H1 (cell line): ENCODE measurements at regions not wholly inside any gene's neighbourhood (a gene's known extent, or its start where the extent isn't known, plus 50 kb on each side); places are given as distances from the start of the nearest gene placed in this dataset.

Experiments used
- CTCF ChIA-PET: fragments of 300-600 bp; sonication (Branson Sonifier 250); formaldehyde crosslinking; loops from one replicate; lab custom pipeline; 2021; ENCODE audit not compliant: partially characterized antibody; lab: Charles Lee
- POLR2A ChIA-PET: fragments of 300-600 bp; sonication (Branson Sonifier 250); formaldehyde crosslinking; loops from one replicate; lab custom pipeline; 2021; ENCODE audit warnings: inconsistent platforms; ENCODE audit not compliant: partially characterized antibody; lab: Charles Lee
- DNase-seq, 2 experiments: peaks; one replicate each; pipeline versions ENCODE4 v3.0.0 to v3.0.0-alpha.2; 2010 to 2022; ENCODE audit warnings: low spot score in 2 of 2, low read depth in 1 of 2, mixed read lengths in 1 of 2
- FAIRE-seq: peaks from 2 replicates; lab custom pipeline; 2011; peaks lifted over from hg19 to GRCh38; lab: Jason Lieb, UNC
- H2AFZ ChIP-seq: 2 replicates; pipeline ENCODE4 v1.8.1; 2012; ENCODE audit warnings: low read length, inconsistent platforms
- H2AK5ac ChIP-seq: 2 replicates; pipeline ENCODE4 v1.6.1; 2013; ENCODE audit warnings: low read depth, low read length
- H2BK120ac ChIP-seq: replicated peaks from 2 replicates; pipeline ENCODE3; 2013; ENCODE audit warnings: low read depth, low read length, inconsistent platforms
- H2BK12ac ChIP-seq: 2 replicates; pipeline ENCODE4 v1.6.1; 2013; ENCODE audit warnings: low read depth, low read length
- H2BK15ac ChIP-seq: 2 replicates; pipeline ENCODE4 v1.6.1; 2013; ENCODE audit warnings: low read length
- H2BK20ac ChIP-seq: 2 replicates; pipeline ENCODE4 v1.6.1; 2013; ENCODE audit warnings: low read length
- H2BK5ac ChIP-seq: 2 replicates; pipeline ENCODE4 v1.6.1; 2013; ENCODE audit warnings: low read depth, low read length
- H3K14ac ChIP-seq: 2 replicates; pipeline ENCODE4 v1.6.1; 2013; ENCODE audit warnings: inconsistent platforms; ENCODE audit not compliant: insufficient read length
- H3K18ac ChIP-seq: 2 replicates; pipeline ENCODE4 v1.6.1; 2013; ENCODE audit warnings: low read length; ENCODE audit errors: extremely low read depth
- H3K23ac ChIP-seq: 2 replicates; pipeline ENCODE4 v1.6.1; 2013; ENCODE audit warnings: inconsistent platforms; ENCODE audit not compliant: insufficient read length
- H3K23me2 ChIP-seq: 2 replicates; pipeline ENCODE4 v1.6.1; 2013; ENCODE audit warnings: low read depth, low read length
- H3K27ac ChIP-seq: 2 replicates; pipeline ENCODE4 v1.6.1; 2011; ENCODE audit warnings: low read depth, low read length, inconsistent platforms
- H3K27me3 ChIP-seq, 4 experiments: replicated peaks in 1 of 4; 1 replicate in 1 of 4; 2 replicates in 3 of 4; pipeline versions ENCODE4 v1.6.1 to v1.8.1; 2011 to 2013; ENCODE audit warnings: low read length in 3 of 4, mild to moderate bottlenecking in 3 of 4, inconsistent platforms in 2 of 4, mixed read lengths in 2 of 4, moderate library complexity in 1 of 4; ENCODE audit not compliant: control insufficient read depth in 3 of 4, insufficient read depth in 3 of 4; ENCODE audit errors: extremely low read depth in 1 of 4
- H3K36me3 ChIP-seq, 4 experiments: 2 replicates each; pipeline versions ENCODE4 v1.6.1 to v1.8.1; 2011 to 2013; ENCODE audit warnings: mild to moderate bottlenecking in 4 of 4, low read length in 3 of 4, moderate library complexity in 2 of 4, control low read depth in 1 of 4, inconsistent platforms in 1 of 4; ENCODE audit not compliant: insufficient read depth in 4 of 4, control insufficient read depth in 2 of 4
- H3K4ac ChIP-seq: replicated peaks from 2 replicates; pipeline ENCODE3; 2013; ENCODE audit warnings: low read length, low read depth, mixed read lengths, inconsistent platforms; ENCODE audit not compliant: insufficient read length
- H3K4me1 ChIP-seq, 4 experiments: replicated peaks in 1 of 4; 1 replicate in 1 of 4; 2 replicates in 3 of 4; pipeline versions ENCODE4 v1.6.1 to v1.8.1; 2011 to 2013; ENCODE audit warnings: low read length in 3 of 4, inconsistent platforms in 2 of 4, mixed read lengths in 1 of 4; ENCODE audit not compliant: insufficient read depth in 4 of 4, control insufficient read depth in 3 of 4
- H3K4me2 ChIP-seq, 2 experiments: 2 replicates each; pipeline versions ENCODE4 v1.6.1 to v1.8.1; 2011 to 2013; ENCODE audit warnings: low read depth in 2 of 2, low read length in 2 of 2, control low read depth in 1 of 2, inconsistent platforms in 1 of 2, mild to moderate bottlenecking in 1 of 2; ENCODE audit not compliant: insufficient read depth in 1 of 2
- H3K4me3 ChIP-seq, 4 experiments: fragments of 200-600, 300-600 bp in 1 of 4; sonication (generic), shearing (Covaris generic), sonication (Bioruptor Twin) in 1 of 4; 2 replicates each; pipeline versions ENCODE4 v1.5.1 to v1.8.1; 2011 to 2016; ENCODE audit warnings: low read length in 4 of 4, low read depth in 3 of 4, control low read depth in 2 of 4, inconsistent platforms in 2 of 4, mild to moderate bottlenecking in 2 of 4, mixed read lengths in 1 of 4, moderate library complexity in 1 of 4; ENCODE audit not compliant: insufficient read depth in 2 of 4; ENCODE audit errors: extremely low read depth in 1 of 4
- H3K56ac ChIP-seq: replicated peaks from 2 replicates; pipeline ENCODE3; 2013; ENCODE audit warnings: low read depth, mild to moderate bottlenecking, mixed read lengths, low read length, inconsistent platforms; ENCODE audit not compliant: insufficient read length
- H3K79me1 ChIP-seq: 2 replicates; pipeline ENCODE4 v1.6.1; 2013; ENCODE audit warnings: low read depth, low read length, control low read depth
- H3K79me2 ChIP-seq, 2 experiments: 2 replicates each; pipeline versions ENCODE4 v1.6.1 to v1.8.1; 2012 to 2013; ENCODE audit warnings: low read length in 2 of 2, mild to moderate bottlenecking in 2 of 2, inconsistent platforms in 1 of 2; ENCODE audit not compliant: insufficient read depth in 2 of 2, control insufficient read depth in 1 of 2
- H3K9ac ChIP-seq, 4 experiments: replicated peaks in 1 of 4; 1 replicate in 1 of 4; 2 replicates in 3 of 4; pipeline versions ENCODE4 v1.6.1 to v1.8.1; 2011 to 2013; ENCODE audit warnings: low read depth in 3 of 4, low read length in 3 of 4, control low read depth in 2 of 4, mild to moderate bottlenecking in 2 of 4, moderate library complexity in 2 of 4, inconsistent platforms in 1 of 4; ENCODE audit errors: extremely low read depth in 1 of 4
- H3K9me3 ChIP-seq, 2 experiments: 2 replicates each; pipeline versions ENCODE4 v1.6.1 to v1.8.1; 2012 to 2013; ENCODE audit warnings: mild to moderate bottlenecking in 2 of 2, moderate library complexity in 2 of 2, control low read depth in 1 of 2, inconsistent platforms in 1 of 2, low read depth in 1 of 2, low read length in 1 of 2, mixed read lengths in 1 of 2; ENCODE audit not compliant: insufficient read depth in 2 of 2
- H4K20me1 ChIP-seq, 2 experiments: replicated peaks in 1 of 2; 2 replicates each; pipeline versions ENCODE3 to v1.8.1; 2011 to 2013; ENCODE audit warnings: inconsistent platforms in 2 of 2, low read length in 2 of 2, mild to moderate bottlenecking in 1 of 2; ENCODE audit not compliant: insufficient read depth in 2 of 2, control insufficient read depth in 1 of 2
- H4K5ac ChIP-seq: 2 replicates; pipeline ENCODE4 v1.6.1; 2013; ENCODE audit warnings: low read length, low read depth, mixed read lengths, inconsistent platforms; ENCODE audit not compliant: insufficient read length
- H4K8ac ChIP-seq: 2 replicates; pipeline ENCODE4 v1.8.0; 2013; ENCODE audit warnings: mild to moderate bottlenecking, moderate library complexity, low read length, inconsistent platforms; ENCODE audit not compliant: insufficient read depth; ENCODE audit errors: extremely low read depth
- H4K91ac ChIP-seq: replicated peaks from 2 replicates; pipeline ENCODE3; 2013; ENCODE audit warnings: low read length, mixed read lengths, inconsistent platforms; ENCODE audit not compliant: insufficient read length
- ATF3 ChIP-seq: IDR thresholded peaks from 2 replicates; pipeline ENCODE4 v1.6.1; 2011; ENCODE audit warnings: low read depth, mild to moderate bottlenecking, low read length; ENCODE audit not compliant: insufficient read depth
- BACH1 ChIP-seq: IDR thresholded peaks from 2 replicates; pipeline ENCODE4 v1.6.1; 2012; ENCODE audit warnings: low read length, improper control_type of control experiment
- BCL11A ChIP-seq, 2 experiments: IDR thresholded peaks; one replicate each; pipeline ENCODE4 v1.6.1; 2011; ENCODE audit warnings: low read depth in 2 of 2, low read length in 2 of 2, mild to moderate bottlenecking in 2 of 2
- CREB1 ChIP-seq: IDR thresholded peaks from 2 replicates; pipeline ENCODE4 v1.6.1; 2012; ENCODE audit warnings: inconsistent platforms
- EZH2 ChIP-seq: fragments of 200-600 bp; sonication (generic); IDR thresholded peaks from 2 replicates; pipeline ENCODE4 v1.7.1; 2012; ENCODE audit warnings: low read depth, mild to moderate bottlenecking, moderate library complexity, low read length, inconsistent platforms; ENCODE audit not compliant: severe bottlenecking
- KDM1A ChIP-seq: fragments of 200-600, 300-600 bp; sonication (generic); IDR thresholded peaks from 2 replicates; pipeline ENCODE4 v1.7.1; 2016; ENCODE audit warnings: mild to moderate bottlenecking, low read length, borderline replicate concordance
- MAFK ChIP-seq: IDR thresholded peaks from 2 replicates; pipeline ENCODE4 v1.6.1; 2012; ENCODE audit warnings: low read depth, mild to moderate bottlenecking, improper control_type of control experiment, low read length
- MAX ChIP-seq: IDR thresholded peaks from 2 replicates; pipeline ENCODE4 v1.6.1; 2012; ENCODE audit warnings: inconsistent platforms
- PHF8 ChIP-seq: fragments of 200-600 bp; sonication (generic); conservative IDR thresholded peaks from 2 replicates; pipeline ENCODE4 v1.7.1; 2012; ENCODE audit warnings: low read depth, mild to moderate bottlenecking, inconsistent platforms, low read length, moderate library complexity
- POLR2A ChIP-seq, 2 experiments: IDR thresholded peaks; 1 replicate in 1 of 2; 2 replicates in 1 of 2; pipeline ENCODE4 v1.6.1; 2011; ENCODE audit warnings: low read depth in 2 of 2, low read length in 2 of 2, mild to moderate bottlenecking in 2 of 2; ENCODE audit errors: control extremely low read depth in 1 of 2
- POLR2AphosphoS5 ChIP-seq: IDR thresholded peaks from 2 replicates; pipeline ENCODE4 v1.6.1; 2011; ENCODE audit warnings: low read depth, low read length
- RNF2 ChIP-seq: fragments of 200-900, 300-1000 bp; sonication (generic); IDR thresholded peaks from 2 replicates; pipeline ENCODE4 v1.7.1; 2016; ENCODE audit warnings: borderline replicate concordance, low read depth, mild to moderate bottlenecking, antibody characterized with exemption, low read length; ENCODE audit not compliant: poor library complexity, severe bottlenecking; ENCODE audit errors: missing control alignments
- SP1 ChIP-seq: IDR thresholded peaks from 2 replicates; pipeline ENCODE4 v1.6.1; 2011; ENCODE audit warnings: low read depth, low read length
- TAF7 ChIP-seq: optimal IDR thresholded peaks from 2 replicates; pipeline ENCODE3; 2011; ENCODE audit warnings: low read depth, mild to moderate bottlenecking, inconsistent platforms, low read length, moderate library complexity, borderline replicate concordance
- WGBS, 2 experiments: shearing (Covaris generic) in 1 of 2; methylation state at CpG; one replicate each; pipeline versions ENCODE4 v1.1.6 to v1.1.7; 2013 to 2015; ENCODE audit warnings: low lambda C conversion rate in 2 of 2, mixed read lengths in 2 of 2, inconsistent platforms in 1 of 2, low coverage in 1 of 2, missing lambda C conversion rate in 1 of 2; ENCODE audit not compliant: insufficient replicate concordance in 2 of 2, insufficient coverage in 1 of 2, insufficient read length in 1 of 2; ENCODE audit errors: extremely low coverage in 1 of 2, missing lambda C conversion rate in 1 of 2; 5-methylcytosine and 5-hydroxymethylcytosine counted together

- Histone ChIP-seq H2BK5ac (no peak overlapping the region), H3K4me1 (no peaks in the 10 kb centered on the region; a peak in 1 of 7 replicates), H3K23ac (no peak overlapping the region), H2BK20ac (no peak overlapping the region), H3K27ac (no peak overlapping the region), H3K18ac (no peak overlapping the region), H3K14ac (no peak overlapping the region), H3K9ac (no peak overlapping the region), H3K4me3 (no peak overlapping the region), H3K4ac (no peak overlapping the region), H2BK120ac (no peak overlapping the region), H4K91ac (no peak overlapping the region), H2AFZ (no peak overlapping the region), H3K23me2 (no peaks in the 10 kb centered on the region), H3K56ac (no peak overlapping the region), H4K5ac (no peak overlapping the region), H3K36me3 (no peaks in the 10 kb centered on the region), H4K20me1 (no peaks in the 10 kb centered on the region), H3K27me3 (no peaks in the 10 kb centered on the region), H2AK5ac (no peak overlapping the region), H3K79me2 (no peaks in the 10 kb centered on the region), H3K79me1 (no peaks in the 10 kb centered on the region), H3K9me3 (peaks cover 13 to 23% of the 10 kb centered on the region in 2 experiments), H3K4me2 (no peak overlapping the region), H4K8ac (peak overlapping the region; percentile 64; the same call in 1 of the 2 replicates), H2BK15ac (no peak overlapping the region), H2BK12ac (no peak overlapping the region)
- POLR2A ChIA-PET: interaction anchor here (0.6 to 1.2 kb wide), 3 partner anchors 9 to 180 kb away, joined by 3 read pairs; no protein-coding TSS in a partner anchor
- WGBS, 2 experiments: 92% methylated on average over 6 of the region's 6 CpGs; no CpG with 5 or more reads in 1 of the 2 experiments
- CTCF ChIA-PET: interaction anchor here (0.8 to 2.2 kb wide), 10 partner anchors 8 to 362 kb away, joined by 3 to 6 read pairs (median 3); no protein-coding TSS in a partner anchor
- FAIRE-seq: no peak
- no peak for DNase-seq
- TF ChIP-seq TAF7: no peak
- TF ChIP-seq KDM1A: no peak
- no peak for TF ChIP-seq BACH1
- TF ChIP-seq SP1: no peak
- TF ChIP-seq RNF2: no peak
- no peak for TF ChIP-seq BCL11A (IDR thresholded peaks at IDR 0.05; ENCODE audit: low read depth in 2 of 2, low read length in 2 of 2)
- no peak for TF ChIP-seq EZH2
- no peak for TF ChIP-seq PHF8
- TF ChIP-seq MAFK: no peak
- no peak for TF ChIP-seq MAX
- no peak for TF ChIP-seq POLR2A (IDR thresholded peaks at IDR 0.05; ENCODE audit: control extremely low read depth in 1 of 2, low read depth in 2 of 2, low read length in 2 of 2)
- TF ChIP-seq ATF3: no peak
- no peak for TF ChIP-seq CREB1
- no peak for TF ChIP-seq POLR2AphosphoS5
Observed at GRCh38 chr2:237150831-237151375, 65.2 kb downstream of the COPS8 start.
